ENCODE measurements at regions not wholly inside any gene's neighbourhood (a gene's known extent, or its start where the extent isn't known, plus 50 kb on each side); places are given as distances from the start of the nearest gene placed in this dataset.

DNA sequence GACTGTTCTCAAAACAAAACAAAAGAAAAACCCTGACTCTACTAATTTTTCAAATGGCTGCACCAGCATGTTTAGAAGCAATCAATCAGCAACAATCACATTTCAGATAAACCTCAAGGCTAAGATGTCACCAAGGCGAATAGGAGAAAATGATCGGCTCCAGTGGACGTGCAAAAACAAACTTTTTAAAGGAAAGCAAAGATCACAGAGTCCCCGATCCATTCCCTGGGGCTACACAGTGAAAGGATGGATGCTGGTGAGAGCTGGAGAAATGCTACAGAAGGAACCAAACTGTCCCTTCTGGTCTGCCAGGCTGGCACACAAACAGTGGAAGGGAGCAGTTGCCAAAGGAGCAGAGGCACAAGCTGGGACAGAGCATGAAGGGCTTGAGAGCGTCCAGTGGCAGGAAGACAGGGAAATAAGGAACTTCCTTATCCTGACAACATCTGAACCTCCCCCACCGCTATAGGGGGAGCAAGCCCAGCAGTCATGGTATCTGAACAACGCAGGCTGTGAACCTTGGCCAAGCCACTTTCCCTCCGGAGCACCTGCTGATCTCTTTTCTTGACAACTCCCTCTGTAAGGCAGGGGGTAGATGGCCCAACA, 73.7 kb upstream of the HIVEP1 start (continued):
- TF ChIP-seq, protein P1, sequence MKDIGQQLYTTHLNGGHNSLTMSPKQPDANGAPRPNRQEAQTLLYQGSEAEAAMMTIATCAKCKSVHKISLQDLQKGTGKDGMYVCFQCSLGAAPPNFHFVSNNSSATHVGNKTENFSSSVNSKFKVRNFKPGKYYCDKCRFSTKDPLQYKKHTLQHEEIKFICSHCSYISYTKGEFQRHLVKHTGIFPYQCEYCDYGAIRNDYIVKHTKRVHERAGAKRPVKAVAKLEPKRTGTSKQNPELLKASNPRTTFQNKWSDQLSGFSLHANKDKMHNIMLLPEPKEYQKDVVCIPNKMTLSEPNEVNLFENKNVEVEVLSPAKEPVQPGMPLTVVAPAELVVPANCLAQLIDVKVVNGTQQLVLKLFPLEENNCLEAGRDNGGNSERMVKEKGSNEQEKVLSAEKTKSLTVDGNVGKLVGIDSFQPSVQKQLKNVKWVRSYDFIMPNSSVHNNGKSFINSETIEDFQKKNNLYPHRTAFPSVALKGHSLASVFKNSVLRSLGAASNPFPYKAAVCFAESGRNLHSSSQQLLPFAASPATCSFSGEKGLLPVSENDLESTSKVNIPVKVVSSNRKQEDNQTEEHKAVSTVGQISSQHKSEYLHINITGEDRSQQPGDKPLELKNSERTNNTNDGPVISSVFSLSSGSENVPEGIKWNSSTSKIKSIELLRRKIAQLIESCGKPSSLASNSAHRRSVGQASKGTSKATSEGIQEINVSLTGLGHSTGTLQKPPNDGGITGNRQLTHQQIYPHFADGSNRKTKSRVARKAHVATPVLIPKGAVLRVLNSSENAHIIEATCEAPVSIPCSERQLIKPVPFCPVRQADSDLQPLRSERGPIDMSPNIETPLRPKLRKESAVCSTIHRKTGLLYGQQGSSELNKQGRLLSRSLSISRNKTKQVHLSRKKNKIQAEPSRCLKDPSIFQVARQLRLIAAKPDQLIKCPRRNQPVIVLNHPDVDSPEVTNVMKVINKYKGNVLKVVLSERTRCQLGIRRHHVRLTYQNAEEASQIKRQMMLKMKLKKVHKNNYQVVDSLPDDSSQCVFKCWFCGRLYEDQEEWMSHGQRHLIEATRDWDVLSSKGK (CRISPR knock-in tag; IDR thresholded peaks at IDR 0.05), result no peak
- TF ChIP-seq NCOA6 (IDR thresholded peaks at IDR 0.05), result no peak
- TF ChIP-seq ZC3H8 (IDR thresholded peaks at IDR 0.05), result 0 out of 2 replicates have a peak, but pooled peaks have one; percentile 76
- TF ChIP-seq CHCHD3 (CRISPR knock-in tag; IDR thresholded peaks at IDR 0.05), result no peak
- no peak for TF ChIP-seq STAT5B (CRISPR knock-in tag; IDR thresholded peaks at IDR 0.05)
- no peak for TF ChIP-seq STAG1 (CRISPR knock-in tag; IDR thresholded peaks at IDR 0.05; ENCODE audit: borderline replicate concordance)
- no peak; the same call in 1 of the 2 replicates for TF ChIP-seq GABPB1 (CRISPR knock-in tag; IDR thresholded peaks at IDR 0.05)
- TF ChIP-seq, protein P2, sequence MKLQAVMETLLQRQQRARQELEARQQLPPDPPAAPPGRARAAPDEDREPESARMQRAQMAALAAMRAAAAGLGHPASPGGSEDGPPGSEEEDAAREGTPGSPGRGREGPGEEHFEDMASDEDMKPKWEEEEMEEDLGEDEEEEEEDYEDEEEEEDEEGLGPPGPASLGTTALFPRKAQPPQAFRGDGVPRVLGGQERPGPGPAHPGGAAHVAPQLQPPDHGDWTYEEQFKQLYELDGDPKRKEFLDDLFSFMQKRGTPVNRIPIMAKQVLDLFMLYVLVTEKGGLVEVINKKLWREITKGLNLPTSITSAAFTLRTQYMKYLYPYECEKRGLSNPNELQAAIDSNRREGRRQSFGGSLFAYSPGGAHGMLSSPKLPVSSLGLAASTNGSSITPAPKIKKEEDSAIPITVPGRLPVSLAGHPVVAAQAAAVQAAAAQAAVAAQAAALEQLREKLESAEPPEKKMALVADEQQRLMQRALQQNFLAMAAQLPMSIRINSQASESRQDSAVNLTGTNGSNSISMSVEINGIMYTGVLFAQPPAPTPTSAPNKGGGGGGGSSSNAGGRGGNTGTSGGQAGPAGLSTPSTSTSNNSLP (IDR thresholded peaks at IDR 0.05; ENCODE audit: borderline replicate concordance, low read depth, low read length), result 0 out of 2 replicates have a peak, but pooled peaks have one; percentile 62
- no peak for TF ChIP-seq BMI1 (IDR thresholded peaks at IDR 0.05; ENCODE audit: low read length)
- no peak for TF ChIP-seq FOXJ3 (CRISPR knock-in tag; IDR thresholded peaks at IDR 0.05)
- TF ChIP-seq, protein P3, sequence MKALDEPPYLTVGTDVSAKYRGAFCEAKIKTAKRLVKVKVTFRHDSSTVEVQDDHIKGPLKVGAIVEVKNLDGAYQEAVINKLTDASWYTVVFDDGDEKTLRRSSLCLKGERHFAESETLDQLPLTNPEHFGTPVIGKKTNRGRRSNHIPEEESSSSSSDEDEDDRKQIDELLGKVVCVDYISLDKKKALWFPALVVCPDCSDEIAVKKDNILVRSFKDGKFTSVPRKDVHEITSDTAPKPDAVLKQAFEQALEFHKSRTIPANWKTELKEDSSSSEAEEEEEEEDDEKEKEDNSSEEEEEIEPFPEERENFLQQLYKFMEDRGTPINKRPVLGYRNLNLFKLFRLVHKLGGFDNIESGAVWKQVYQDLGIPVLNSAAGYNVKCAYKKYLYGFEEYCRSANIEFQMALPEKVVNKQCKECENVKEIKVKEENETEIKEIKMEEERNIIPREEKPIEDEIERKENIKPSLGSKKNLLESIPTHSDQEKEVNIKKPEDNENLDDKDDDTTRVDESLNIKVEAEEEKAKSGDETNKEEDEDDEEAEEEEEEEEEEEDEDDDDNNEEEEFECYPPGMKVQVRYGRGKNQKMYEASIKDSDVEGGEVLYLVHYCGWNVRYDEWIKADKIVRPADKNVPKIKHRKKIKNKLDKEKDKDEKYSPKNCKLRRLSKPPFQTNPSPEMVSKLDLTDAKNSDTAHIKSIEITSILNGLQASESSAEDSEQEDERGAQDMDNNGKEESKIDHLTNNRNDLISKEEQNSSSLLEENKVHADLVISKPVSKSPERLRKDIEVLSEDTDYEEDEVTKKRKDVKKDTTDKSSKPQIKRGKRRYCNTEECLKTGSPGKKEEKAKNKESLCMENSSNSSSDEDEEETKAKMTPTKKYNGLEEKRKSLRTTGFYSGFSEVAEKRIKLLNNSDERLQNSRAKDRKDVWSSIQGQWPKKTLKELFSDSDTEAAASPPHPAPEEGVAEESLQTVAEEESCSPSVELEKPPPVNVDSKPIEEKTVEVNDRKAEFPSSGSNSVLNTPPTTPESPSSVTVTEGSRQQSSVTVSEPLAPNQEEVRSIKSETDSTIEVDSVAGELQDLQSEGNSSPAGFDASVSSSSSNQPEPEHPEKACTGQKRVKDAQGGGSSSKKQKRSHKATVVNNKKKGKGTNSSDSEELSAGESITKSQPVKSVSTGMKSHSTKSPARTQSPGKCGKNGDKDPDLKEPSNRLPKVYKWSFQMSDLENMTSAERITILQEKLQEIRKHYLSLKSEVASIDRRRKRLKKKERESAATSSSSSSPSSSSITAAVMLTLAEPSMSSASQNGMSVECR (CRISPR knock-in tag; IDR thresholded peaks at IDR 0.05), result peak; percentile 81
- TF ChIP-seq ZNF24 (IDR thresholded peaks at IDR 0.05), result peak; percentile 88; the same call in 1 of the 2 replicates
- no peak for TF ChIP-seq ZNF212 (CRISPR knock-in tag; IDR thresholded peaks at IDR 0.05)
- no peak for TF ChIP-seq ELF2 (CRISPR knock-in tag; IDR thresholded peaks at IDR 0.05)

All from K562 (cell line).